T-helper 2 cell (primary cell): ENCODE measurements at regions not wholly inside any gene's neighbourhood (a gene's known extent, or its start where the extent isn't known, plus 50 kb on each side); places are given as distances from the start of the nearest gene placed in this dataset.
"Not testable (repeated sequence)": the region's sequence is repeated elsewhere in the genome, so short reads cannot be mapped to it uniquely, and the experiment has no call there.

Source experiments
- DNase-seq, 5 experiments: peaks; one replicate each; pipeline versions ENCODE4 v3.0.0 to v3.0.0-alpha.2; 2012 to 2022

GRCh38 chr7:81111781-81112540, 193.1 kb upstream of the SEMA3C start:
- no peak for DNase-seq

GRCh38 chr7:81111358-81111757, 192.5 kb upstream of the SEMA3C start:
- DNase-seq = no peak

- no peak for DNase-seq
These were observed 191.8 kb upstream of the SEMA3C start for GRCh38 chr7:81110673-81111072.

- no peak for DNase-seq
These were observed 179.4 kb upstream of the SEMA3C start for GRCh38 chr7:81098213-81098612.

GRCh38 chr7:81094952-81095351, 176.1 kb upstream of the SEMA3C start:
- DNase-seq = no peak

- DNase-seq = no peak
These were observed 162.8 kb upstream of the SEMA3C start for GRCh38 chr7:81081616-81082015.

- no peak for DNase-seq
These were observed 161.7 kb upstream of the SEMA3C start for GRCh38 chr7:81080553-81080952.

GRCh38 chr7:81079746-81080145, 160.9 kb upstream of the SEMA3C start:
- DNase-seq = no peak

GRCh38 chr7:81075150-81075549, 156.3 kb upstream of the SEMA3C start:
- no peak for DNase-seq

- DNase-seq = no peak
These were observed 155.6 kb upstream of the SEMA3C start for GRCh38 chr7:81074406-81074805.

- DNase-seq = no peak
These were observed 155.0 kb upstream of the SEMA3C start for GRCh38 chr7:81073931-81074251.

GRCh38 chr7:81070956-81071355, 152.1 kb upstream of the SEMA3C start:
- no peak for DNase-seq

GRCh38 chr7:81066797-81067196, 147.9 kb upstream of the SEMA3C start:
- DNase-seq = no peak

- no peak for DNase-seq
These were observed 145.6 kb upstream of the SEMA3C start for GRCh38 chr7:81064426-81064825.

GRCh38 chr7:81062755-81063154, 143.9 kb upstream of the SEMA3C start:
- no peak for DNase-seq

- DNase-seq = not testable (repeated sequence)
These were observed 138.6 kb upstream of the SEMA3C start for GRCh38 chr7:81057469-81057868.

- DNase-seq = no peak
These were observed 134.8 kb upstream of the SEMA3C start for GRCh38 chr7:81053623-81054022.

- no peak for DNase-seq
These were observed 133.1 kb upstream of the SEMA3C start for GRCh38 chr7:81051811-81052413.

GRCh38 chr7:81045491-81046030, 126.7 kb upstream of the SEMA3C start:
- DNase-seq = no peak

- DNase-seq = not testable (repeated sequence)
These were observed 123.8 kb upstream of the SEMA3C start for GRCh38 chr7:81042646-81043045.

- no peak for DNase-seq
These were observed 121.6 kb upstream of the SEMA3C start for GRCh38 chr7:81040496-81040895.

- DNase-seq = no peak
These were observed 118.0 kb upstream of the SEMA3C start for GRCh38 chr7:81036871-81037270.

- no peak for DNase-seq
These were observed 117.2 kb upstream of the SEMA3C start for GRCh38 chr7:81036057-81036456.

GRCh38 chr7:81031996-81032395, 113.1 kb upstream of the SEMA3C start:
- DNase-seq = no peak

- no peak for DNase-seq
These were observed 112.4 kb upstream of the SEMA3C start for GRCh38 chr7:81031243-81031642.
